Panc1 (cell line): ENCODE measurements at regions not wholly inside any gene's neighbourhood (a gene's known extent, or its start where the extent isn't known, plus 50 kb on each side); places are given as distances from the start of the nearest gene placed in this dataset.

Experiments used
- ATAC-seq: fragments of 200-7000 bp; cut with Tn5 transposase; 2 replicates; pipeline ENCODE4 v1.9.1; 2020; ENCODE audit warnings: mild to moderate bottlenecking, moderate library complexity
- BruUV-seq: library from RNA; stranded (reverse); fragments of 400-500 nt; replicated peaks from 2 replicates; lab custom pipeline; 2021; lab: Mats Ljungman, UMichigan
- CTCF ChIA-PET: fragments of 300-600 bp; sonication (Branson Sonifier 250); formaldehyde crosslinking; loops from one replicate; lab custom pipeline; 2022; ENCODE audit warnings: antibody characterized with exemption; lab: Charles Lee
- POLR2A ChIA-PET: fragments of 300-600 bp; sonication (Branson Sonifier 250); formaldehyde crosslinking; loops from one replicate; lab custom pipeline; 2022; ENCODE audit warnings: antibody characterized with exemption; lab: Charles Lee
- DNase-seq: peaks from one replicate; pipeline ENCODE4 v3.0.0-alpha.2; 2010; ENCODE audit warnings: low read depth, low spot score
- H3K27ac ChIP-seq: 2 replicates; pipeline ENCODE4 v1.5.1; 2011; ENCODE audit warnings: mild to moderate bottlenecking, low read length, inconsistent platforms
- H3K27me3 ChIP-seq: fragments of 200-500 bp; sonication (Bioruptor generic); 2 replicates; pipeline ENCODE4 v1.6.0; 2014; ENCODE audit warnings: low read length, inconsistent platforms; ENCODE audit not compliant: control insufficient read depth, insufficient read depth
- H3K36me3 ChIP-seq: fragments of 200-500 bp; sonication (Bioruptor generic); 2 replicates; pipeline ENCODE4 v1.5.1; 2014; ENCODE audit warnings: inconsistent platforms, mild to moderate bottlenecking, low read length, moderate library complexity; ENCODE audit not compliant: control insufficient read depth, insufficient read depth
- H3K4me1 ChIP-seq: 2 replicates; pipeline ENCODE4 v1.5.1; 2011; ENCODE audit warnings: inconsistent platforms, mild to moderate bottlenecking, low read length, moderate library complexity; ENCODE audit not compliant: control insufficient read depth, insufficient read depth
- H3K4me3 ChIP-seq, 2 experiments: 2 replicates each; pipeline ENCODE4 v1.5.1; 2011 to 2012; ENCODE audit warnings: low read depth in 2 of 2, low read length in 2 of 2, mild to moderate bottlenecking in 2 of 2, inconsistent platforms in 1 of 2, moderate library complexity in 1 of 2
- H3K9me3 ChIP-seq: fragments of 200-500 bp; sonication (Bioruptor generic); 2 replicates; pipeline ENCODE4 v1.5.1; 2014; ENCODE audit warnings: low read depth, mild to moderate bottlenecking, inconsistent platforms, low read length, moderate library complexity; ENCODE audit not compliant: control insufficient read depth, insufficient read depth
- POLR2AphosphoS5 ChIP-seq: IDR thresholded peaks from 2 replicates; pipeline ENCODE4 v1.6.1; 2012; ENCODE audit warnings: mild to moderate bottlenecking, low read depth, low read length, moderate library complexity
- REST ChIP-seq, 2 experiments: IDR thresholded peaks; 2 replicates each; pipeline ENCODE4 v1.6.1; 2011 to 2012; ENCODE audit warnings: low read depth in 2 of 2, control low read depth in 1 of 2, low read length in 1 of 2, mild to moderate bottlenecking in 1 of 2, moderate library complexity in 1 of 2; ENCODE audit not compliant: insufficient read depth in 1 of 2
- SIN3A ChIP-seq: IDR thresholded peaks from 2 replicates; pipeline ENCODE4 v1.6.1; 2012; ENCODE audit warnings: low read depth, mild to moderate bottlenecking, low read length, moderate library complexity, borderline replicate concordance; ENCODE audit not compliant: insufficient read depth
- TCF7L2 ChIP-seq: IDR thresholded peaks from 2 replicates; pipeline ENCODE4 v1.6.1; 2011; ENCODE audit warnings: mild to moderate bottlenecking, low read depth, low read length, inconsistent platforms
- in situ Hi-C: cut with HindIII; loops from 2 replicates; pipeline ENCODE4 v1.10.0; 2016; ENCODE audit warnings: low sequenced_read_pairs, low pct_unique_long_range_greater_than_20kb
- intact Hi-C: fragments of 100-400 bp; cut with micrococcal nuclease; formaldehyde crosslinking; loops from one replicate; pipeline ENCODE4 v1.10.0; 2022; ENCODE audit not compliant: unreplicated experiment
- TF ChIP-seq, protein P1 (sequence below): fragments of 450-650 bp; IDR thresholded peaks from 2 replicates; pipeline ENCODE4 v1.5.1; 2017; ENCODE audit warnings: mild to moderate bottlenecking

DNA sequence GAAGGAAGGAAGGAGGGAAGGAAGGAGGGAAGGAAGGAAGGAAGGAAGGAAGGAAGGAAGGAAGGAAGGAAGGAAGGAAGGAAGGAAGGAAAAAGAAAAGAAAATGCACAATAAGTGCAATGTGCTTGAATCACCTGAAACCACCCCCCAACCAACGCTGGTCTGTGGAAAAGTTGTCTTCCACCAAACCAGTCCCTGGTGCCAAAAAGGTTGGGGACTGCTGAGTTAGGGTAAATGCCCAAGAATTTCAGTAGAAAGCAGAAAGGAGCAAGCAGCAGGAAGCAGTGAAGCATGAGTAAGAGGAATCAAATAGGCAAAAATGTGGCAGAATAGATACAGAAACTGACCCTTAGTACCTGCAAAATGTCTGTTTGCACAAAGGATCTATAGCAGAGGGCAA, 137.2 kb downstream of the JCAD start:
- TF ChIP-seq, protein P1, sequence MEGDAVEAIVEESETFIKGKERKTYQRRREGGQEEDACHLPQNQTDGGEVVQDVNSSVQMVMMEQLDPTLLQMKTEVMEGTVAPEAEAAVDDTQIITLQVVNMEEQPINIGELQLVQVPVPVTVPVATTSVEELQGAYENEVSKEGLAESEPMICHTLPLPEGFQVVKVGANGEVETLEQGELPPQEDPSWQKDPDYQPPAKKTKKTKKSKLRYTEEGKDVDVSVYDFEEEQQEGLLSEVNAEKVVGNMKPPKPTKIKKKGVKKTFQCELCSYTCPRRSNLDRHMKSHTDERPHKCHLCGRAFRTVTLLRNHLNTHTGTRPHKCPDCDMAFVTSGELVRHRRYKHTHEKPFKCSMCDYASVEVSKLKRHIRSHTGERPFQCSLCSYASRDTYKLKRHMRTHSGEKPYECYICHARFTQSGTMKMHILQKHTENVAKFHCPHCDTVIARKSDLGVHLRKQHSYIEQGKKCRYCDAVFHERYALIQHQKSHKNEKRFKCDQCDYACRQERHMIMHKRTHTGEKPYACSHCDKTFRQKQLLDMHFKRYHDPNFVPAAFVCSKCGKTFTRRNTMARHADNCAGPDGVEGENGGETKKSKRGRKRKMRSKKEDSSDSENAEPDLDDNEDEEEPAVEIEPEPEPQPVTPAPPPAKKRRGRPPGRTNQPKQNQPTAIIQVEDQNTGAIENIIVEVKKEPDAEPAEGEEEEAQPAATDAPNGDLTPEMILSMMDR = no peak
- TF ChIP-seq TCF7L2 (no peak), POLR2AphosphoS5 (no peak), SIN3A (no peak), REST (IDR thresholded peaks at IDR 0.05; ENCODE audit: insufficient read depth in 1 of 2, low read depth in 2 of 2, low read length in 1 of 2) (no peak)
- no TSS peak for BruUV-seq
- ChIA-PET CTCF (no interaction called here), POLR2A (no interaction called here)
- H3K36me3 ChIP-seq = no peaks in the 10 kb centered on the region
- in situ Hi-C loops (no loop called here), intact Hi-C loops (no loop called here)
- ATAC-seq (no peak), DNase-seq (no peak)
- no peaks in the 10 kb centered on the region for H3K27me3 ChIP-seq
- H3K4me3 ChIP-seq = no peak overlapping the region
- no peaks in the 10 kb centered on the region for H3K9me3 ChIP-seq
- no peak overlapping the region for H3K27ac ChIP-seq
- H3K4me1 ChIP-seq = no peaks in the 10 kb centered on the region

- intact Hi-C loops = no loop called here
- Histone ChIP-seq H3K9me3 (no peaks in the 10 kb centered on the region), H3K4me1 (no peaks in the 10 kb centered on the region), H3K36me3 (no peaks in the 10 kb centered on the region), H3K27ac (no peak overlapping the region), H3K27me3 (no peaks in the 10 kb centered on the region), H3K4me3 (no peak overlapping the region)
- ChIA-PET CTCF (interaction anchor here (0.6 kb wide), 1 partner anchor 423 kb away, joined by 20 read pairs; no protein-coding TSS in a partner anchor), POLR2A (no interaction called here)
- no peak for DNase-seq
- TF ChIP-seq, protein P1 = no peak
- no peak for TF ChIP-seq TCF7L2
- TF ChIP-seq SIN3A = no peak
- TF ChIP-seq POLR2AphosphoS5 = no peak
- TF ChIP-seq REST (IDR thresholded peaks at IDR 0.05; ENCODE audit: insufficient read depth in 1 of 2, low read depth in 2 of 2, low read length in 1 of 2) = no peak
- no peak for ATAC-seq
- no TSS peak for BruUV-seq
- in situ Hi-C loops = no loop called here
Observed at GRCh38 chr10:29921071-29921446, 138.3 kb downstream of the JCAD start.
